H9 (cell line): ENCODE measurements at regions not wholly inside any gene's neighbourhood (a gene's known extent, or its start where the extent isn't known, plus 50 kb on each side); places are given as distances from the start of the nearest gene placed in this dataset.

Experiments
- DNase-seq: peaks from one replicate; pipeline ENCODE4 v3.0.0-alpha.2; 2017
- H2AFZ ChIP-seq: one replicate; pipeline ENCODE4 v1.6.1; 2013; ENCODE audit warnings: mild to moderate bottlenecking, low read length, control low read depth, moderate library complexity
- H2AK5ac ChIP-seq: 2 replicates; pipeline ENCODE4 v1.6.1; 2013; ENCODE audit warnings: low read length, control low read depth, mixed read lengths; ENCODE audit not compliant: insufficient read length
- H2BK120ac ChIP-seq: one replicate; pipeline ENCODE4 v1.6.1; 2013; ENCODE audit warnings: low read depth, mild to moderate bottlenecking, low read length, control low read depth, inconsistent platforms; ENCODE audit not compliant: poor library complexity, severe bottlenecking
- H2BK12ac ChIP-seq: 2 replicates; pipeline ENCODE4 v1.6.1; 2013; ENCODE audit warnings: low read length, control low read depth, mixed read lengths, low read depth; ENCODE audit not compliant: insufficient read length
- H2BK15ac ChIP-seq: 2 replicates; pipeline ENCODE4 v1.6.1; 2013; ENCODE audit warnings: low read depth, low read length, control low read depth
- H2BK20ac ChIP-seq: one replicate; pipeline ENCODE4 v1.6.1; 2013; ENCODE audit warnings: low read depth, mild to moderate bottlenecking, low read length, control low read depth, inconsistent platforms; ENCODE audit not compliant: poor library complexity, severe bottlenecking
- H2BK5ac ChIP-seq: 2 replicates; pipeline ENCODE4 v1.6.1; 2013; ENCODE audit warnings: low read length, control low read depth, mixed read lengths; ENCODE audit not compliant: insufficient read length
- H3K14ac ChIP-seq: 2 replicates; pipeline ENCODE4 v1.6.1; 2013; ENCODE audit warnings: low read length, control low read depth; ENCODE audit not compliant: insufficient read depth
- H3K18ac ChIP-seq: 2 replicates; pipeline ENCODE4 v1.6.1; 2013; ENCODE audit warnings: low read depth, mild to moderate bottlenecking, mixed read lengths, low read length, control low read depth; ENCODE audit not compliant: insufficient read length
- H3K23ac ChIP-seq: 2 replicates; pipeline ENCODE4 v1.6.1; 2013; ENCODE audit warnings: low read length, control low read depth, mixed read lengths, low read depth; ENCODE audit not compliant: insufficient read length
- H3K23me2 ChIP-seq: 2 replicates; pipeline ENCODE4 v1.6.1; 2013; ENCODE audit warnings: low read depth, mild to moderate bottlenecking, mixed read lengths, low read length, control low read depth; ENCODE audit not compliant: insufficient read length, poor library complexity, severe bottlenecking
- H3K27ac ChIP-seq: 2 replicates; pipeline ENCODE4 v1.5.1; 2013; ENCODE audit warnings: low read length, control low read depth, mixed read lengths, low read depth; ENCODE audit not compliant: insufficient read length
- H3K27me3 ChIP-seq: 2 replicates; pipeline ENCODE4 v1.6.1; 2013; ENCODE audit warnings: low read length, control low read depth, inconsistent platforms; ENCODE audit not compliant: insufficient read depth
- H3K4ac ChIP-seq: 2 replicates; pipeline ENCODE4 v1.6.1; 2013; ENCODE audit warnings: low read depth, mild to moderate bottlenecking, control low read depth, inconsistent platforms, low read length, moderate library complexity
- H3K4me1 ChIP-seq: 2 replicates; pipeline ENCODE4 v1.6.1; 2013; ENCODE audit warnings: low read length, control low read depth, inconsistent platforms; ENCODE audit not compliant: insufficient read depth
- H3K4me2 ChIP-seq: 2 replicates; pipeline ENCODE4 v1.6.1; 2013; ENCODE audit warnings: low read length, control low read depth, mixed read lengths; ENCODE audit not compliant: insufficient read length, insufficient read depth
- H3K56ac ChIP-seq: 2 replicates; pipeline ENCODE4 v1.6.1; 2013; ENCODE audit warnings: low read depth, mild to moderate bottlenecking, mixed read lengths, low read length, control low read depth; ENCODE audit not compliant: insufficient read length
- H3K79me1 ChIP-seq: 2 replicates; pipeline ENCODE4 v1.6.1; 2013; ENCODE audit warnings: low read depth, mild to moderate bottlenecking, moderate library complexity, low read length, control low read depth, inconsistent platforms; ENCODE audit not compliant: insufficient read depth, poor library complexity, severe bottlenecking
- H3K79me2 ChIP-seq: 2 replicates; pipeline ENCODE4 v1.6.1; 2013; ENCODE audit warnings: low read length, control low read depth, inconsistent platforms; ENCODE audit not compliant: insufficient read depth
- H3K9ac ChIP-seq: 2 replicates; pipeline ENCODE4 v1.6.1; 2013; ENCODE audit warnings: low read length, control low read depth, mixed read lengths; ENCODE audit not compliant: insufficient read length; ENCODE audit errors: extremely low read depth
- H3K9me3 ChIP-seq: one replicate; pipeline ENCODE4 v1.6.1; 2013; ENCODE audit warnings: low read depth, low read length, inconsistent platforms; ENCODE audit not compliant: control insufficient read depth
- H3T11ph ChIP-seq: one replicate; pipeline ENCODE4 v1.6.1; 2013; ENCODE audit warnings: mild to moderate bottlenecking, low read length, control low read depth, inconsistent platforms
- H4K20me1 ChIP-seq: one replicate; pipeline ENCODE4 v1.6.1; 2013; ENCODE audit not compliant: control insufficient read depth, insufficient read length, insufficient read depth
- H4K5ac ChIP-seq: 2 replicates; pipeline ENCODE4 v1.6.1; 2013; ENCODE audit warnings: low read depth, mild to moderate bottlenecking, mixed read lengths, low read length, control low read depth; ENCODE audit not compliant: insufficient read length
- H4K8ac ChIP-seq: replicated peaks from 2 replicates; pipeline ENCODE4 v1.6.1; 2013; ENCODE audit warnings: low read length, control low read depth, mixed read lengths, low read depth; ENCODE audit not compliant: insufficient read length
- H4K91ac ChIP-seq: 2 replicates; pipeline ENCODE4 v1.6.1; 2013; ENCODE audit warnings: low read depth, mild to moderate bottlenecking, moderate library complexity, mixed read lengths, low read length, control low read depth; ENCODE audit not compliant: insufficient read length
- H3K27ac Mint-ChIP-seq, 3 experiments: 2 replicates in 2 of 3; 3 replicates in 1 of 3; pipeline ENCODE4 v1.8.0; 2020 to 2021; ENCODE audit warnings: mixed read lengths in 3 of 3, mild to moderate bottlenecking in 1 of 3, moderate library complexity in 1 of 3
- H3K27me3 Mint-ChIP-seq: 2 replicates; pipeline ENCODE4 v1.8.0; 2021; ENCODE audit warnings: low read depth, mild to moderate bottlenecking, moderate library complexity, mixed read lengths
- H3K36me3 Mint-ChIP-seq, 3 experiments: 2 replicates in 2 of 3; 3 replicates in 1 of 3; pipeline ENCODE4 v1.8.0; 2020 to 2021; ENCODE audit warnings: low read depth in 3 of 3, mixed read lengths in 3 of 3; ENCODE audit not compliant: insufficient read depth in 1 of 3
- H3K4me1 Mint-ChIP-seq, 2 experiments: 2 replicates each; pipeline ENCODE4 v1.8.0; 2020; ENCODE audit warnings: mixed read lengths in 2 of 2
- H3K4me3 Mint-ChIP-seq, 2 experiments: 2 replicates in 1 of 2; 3 replicates in 1 of 2; pipeline ENCODE4 v1.8.0; 2020 to 2021; ENCODE audit warnings: mild to moderate bottlenecking in 2 of 2, mixed read lengths in 2 of 2, moderate library complexity in 1 of 2
- H3K9me3 Mint-ChIP-seq, 2 experiments: 2 replicates in 1 of 2; 3 replicates in 1 of 2; pipeline ENCODE4 v1.8.0; 2020; ENCODE audit warnings: mild to moderate bottlenecking in 2 of 2, mixed read lengths in 2 of 2, moderate library complexity in 1 of 2
- CTCF ChIP-seq: fragments of 200-600 bp; sonication (generic); conservative IDR thresholded peaks from 3 replicates; pipeline ENCODE4 v1.8.0; 2021; ENCODE audit warnings: antibody characterized with exemption, mild to moderate bottlenecking
- WGBS: extraction: QIAGEN DNeasy Blood & Tissue Kit; methylation state at CpG from one replicate; pipeline ENCODE4 v1.1.7; 2013; ENCODE audit warnings: missing lambda C conversion rate, low lambda C conversion rate, mixed read lengths; ENCODE audit not compliant: insufficient read length; ENCODE audit errors: extremely low coverage; 5-methylcytosine and 5-hydroxymethylcytosine counted together

- no peaks in the 10 kb centered on the region for H3K23me2 ChIP-seq
- no peak overlapping the region for H3T11ph ChIP-seq
- peaks cover 3 to 6% (median 4%) of the 10 kb centered on the region in 3 experiments; a peak in 6 of 7 replicates for H3K36me3 Mint-ChIP-seq
- no peak overlapping the region for H3K4me3 Mint-ChIP-seq
- peaks cover 4% of the 10 kb centered on the region in 2 experiments for H3K9me3 Mint-ChIP-seq
- H3K27me3 Mint-ChIP-seq = no peaks in the 10 kb centered on the region; the same call in 1 of the 2 replicates
- no peaks in the 10 kb centered on the region for H3K79me2 ChIP-seq
- no peak overlapping the region for H3K27ac Mint-ChIP-seq
- TF ChIP-seq CTCF = no peak
- no peaks in the 10 kb centered on the region for H4K20me1 ChIP-seq
- no peak overlapping the region for H2BK15ac ChIP-seq
- no peak overlapping the region for H4K8ac ChIP-seq
- no peaks in the 10 kb centered on the region; the same call in 1 of the 2 replicates for H3K4me1 ChIP-seq
- H2BK5ac ChIP-seq = no peak overlapping the region
- WGBS = no CpG with 5 or more reads among the region's 1 CpG
- H3K56ac ChIP-seq = no peak overlapping the region
- no peaks in the 10 kb centered on the region for H3K9me3 ChIP-seq
- no peaks in the 10 kb centered on the region for H3K27me3 ChIP-seq
- no peak overlapping the region for H3K27ac ChIP-seq
- H2BK12ac ChIP-seq = no peak overlapping the region
- H3K4me1 Mint-ChIP-seq = peaks cover 32 to 41% of the 10 kb centered on the region in 2 experiments
- H2BK120ac ChIP-seq = no peak overlapping the region
- no peak overlapping the region for H2AFZ ChIP-seq
- H3K79me1 ChIP-seq = no peaks in the 10 kb centered on the region
- no peak for DNase-seq
- H2AK5ac ChIP-seq = no peak overlapping the region
- no peak overlapping the region for H3K14ac ChIP-seq
- H4K91ac ChIP-seq = no peak overlapping the region
- no peak overlapping the region for H3K18ac ChIP-seq
- H3K9ac ChIP-seq = no peak overlapping the region
- H4K5ac ChIP-seq = no peak overlapping the region
- no peak overlapping the region for H3K4ac ChIP-seq
- no peak overlapping the region for H2BK20ac ChIP-seq
- no peak overlapping the region for H3K4me2 ChIP-seq
- no peak overlapping the region for H3K23ac ChIP-seq
Measured at GRCh38 chr1:228914700-228915099, 179.4 kb downstream of the RHOU start.
